ENCODE measurements at regions not wholly inside any gene's neighbourhood (a gene's known extent, or its start where the extent isn't known, plus 50 kb on each side); places are given as distances from the start of the nearest gene placed in this dataset.

- TF ChIP-seq, protein P1, sequence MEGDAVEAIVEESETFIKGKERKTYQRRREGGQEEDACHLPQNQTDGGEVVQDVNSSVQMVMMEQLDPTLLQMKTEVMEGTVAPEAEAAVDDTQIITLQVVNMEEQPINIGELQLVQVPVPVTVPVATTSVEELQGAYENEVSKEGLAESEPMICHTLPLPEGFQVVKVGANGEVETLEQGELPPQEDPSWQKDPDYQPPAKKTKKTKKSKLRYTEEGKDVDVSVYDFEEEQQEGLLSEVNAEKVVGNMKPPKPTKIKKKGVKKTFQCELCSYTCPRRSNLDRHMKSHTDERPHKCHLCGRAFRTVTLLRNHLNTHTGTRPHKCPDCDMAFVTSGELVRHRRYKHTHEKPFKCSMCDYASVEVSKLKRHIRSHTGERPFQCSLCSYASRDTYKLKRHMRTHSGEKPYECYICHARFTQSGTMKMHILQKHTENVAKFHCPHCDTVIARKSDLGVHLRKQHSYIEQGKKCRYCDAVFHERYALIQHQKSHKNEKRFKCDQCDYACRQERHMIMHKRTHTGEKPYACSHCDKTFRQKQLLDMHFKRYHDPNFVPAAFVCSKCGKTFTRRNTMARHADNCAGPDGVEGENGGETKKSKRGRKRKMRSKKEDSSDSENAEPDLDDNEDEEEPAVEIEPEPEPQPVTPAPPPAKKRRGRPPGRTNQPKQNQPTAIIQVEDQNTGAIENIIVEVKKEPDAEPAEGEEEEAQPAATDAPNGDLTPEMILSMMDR (IDR thresholded peaks at IDR 0.05; ENCODE audit: low read length): no peak
- TF ChIP-seq EZH2 (optimal IDR thresholded peaks at IDR 0.05; ENCODE audit: low read depth, low read length) (no peak), EZH2phosphoT487 (IDR thresholded peaks at IDR 0.05; ENCODE audit: low read length) (no peak)
These were observed 980.5 kb downstream of the FLRT2 start for GRCh38 chr14:86510491-86510890.
